ENCODE measurements at regions not wholly inside any gene's neighbourhood (a gene's known extent, or its start where the extent isn't known, plus 50 kb on each side); places are given as distances from the start of the nearest gene placed in this dataset.

DNA sequence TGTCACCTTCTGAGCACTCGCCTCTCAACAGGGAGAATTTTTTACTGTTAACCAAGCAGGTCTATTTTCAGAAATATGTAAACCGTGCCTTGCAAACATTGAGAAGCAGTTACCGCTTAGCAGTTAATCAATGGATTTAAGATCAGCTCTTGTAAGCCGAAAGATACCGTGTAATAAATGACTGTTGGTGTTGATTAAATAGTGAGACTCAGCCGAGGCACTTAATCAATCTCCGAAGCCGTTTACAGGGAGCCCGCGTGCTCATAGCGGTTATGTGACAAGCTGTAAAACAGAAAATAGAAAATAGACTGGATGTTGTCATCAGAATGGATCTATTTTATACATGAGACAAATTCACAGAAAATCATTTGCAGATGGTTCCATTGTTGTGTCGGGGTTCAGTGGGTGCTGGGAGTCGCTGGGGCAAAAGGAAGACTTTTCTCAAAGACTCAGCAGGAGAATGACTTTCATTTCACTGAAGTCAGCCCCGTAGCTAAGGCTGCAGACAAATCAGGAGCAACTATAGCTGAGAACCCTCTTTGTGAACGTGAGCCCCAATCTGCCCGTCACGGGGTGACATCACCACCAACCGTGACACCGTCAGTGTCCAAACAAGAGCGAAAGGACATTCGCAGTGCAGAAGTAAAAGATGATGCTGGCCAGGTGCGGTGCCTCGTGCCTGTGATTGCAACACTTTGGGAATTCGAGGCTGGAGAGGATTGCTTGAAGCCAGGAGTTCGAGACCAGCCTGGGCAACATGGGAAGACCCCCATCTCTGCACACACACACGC is 275.3 kb downstream of the CRLF2 start:
- Histone ChIP-seq H3K9me3 (ENCODE audit: low read length) (no peaks in the 10 kb centered on the region), H3K36me3 (ENCODE audit: insufficient read depth, low read length) (no peaks in the 10 kb centered on the region), H3K4me1 (ENCODE audit: insufficient read depth, low read length) (no peaks in the 10 kb centered on the region), H3K27ac (ENCODE audit: low read depth, low read length) (no peak overlapping the region), H3K27me3 (ENCODE audit: insufficient read depth, low read length, poor library complexity, severe bottlenecking) (no peaks in the 10 kb centered on the region), H3K4me3 (ENCODE audit: low read length) (no peak overlapping the region)
- ChIA-PET CTCF (no interaction called here), POLR2A (no interaction called here)
- DNase-seq: no peak
- no peaks in the 10 kb centered on the region for H3K4me1 Mint-ChIP-seq
- H3K4me3 Mint-ChIP-seq: no peak overlapping the region
- peaks cover 0 to 3% of the 10 kb centered on the region in 2 donors for H3K27me3 Mint-ChIP-seq
- H3K36me3 Mint-ChIP-seq: no peaks in the 10 kb centered on the region
- H3K9me3 Mint-ChIP-seq: peaks cover 0 to 9% (median 0%) of the 10 kb centered on the region in 5 donors
- no peak overlapping the region for H3K27ac Mint-ChIP-seq

DNA sequence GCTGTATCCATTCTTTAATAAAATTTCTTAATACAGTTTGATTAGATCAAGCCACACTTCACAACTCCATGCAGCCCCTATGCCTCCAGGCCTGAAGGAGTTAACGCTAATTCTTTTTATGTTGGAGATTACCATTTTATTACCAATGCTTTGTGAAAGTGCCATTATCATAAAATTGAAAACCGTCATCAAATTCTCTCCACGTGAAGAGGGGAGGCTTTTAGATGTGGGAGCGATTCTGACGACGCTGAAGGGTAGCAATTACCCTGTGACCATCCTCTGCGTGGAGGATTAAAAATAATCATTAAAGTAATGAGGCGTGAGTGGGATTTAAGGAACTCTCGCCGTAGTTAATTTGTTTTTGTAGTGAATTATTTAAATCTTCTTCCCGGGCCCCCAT is 278.8 kb downstream of the CRLF2 start:
- Histone ChIP-seq H3K27me3 (ENCODE audit: insufficient read depth, low read length, poor library complexity, severe bottlenecking) (no peaks in the 10 kb centered on the region), H3K9me3 (ENCODE audit: low read length) (no peaks in the 10 kb centered on the region), H3K4me1 (ENCODE audit: insufficient read depth, low read length) (no peaks in the 10 kb centered on the region), H3K36me3 (ENCODE audit: insufficient read depth, low read length) (no peaks in the 10 kb centered on the region), H3K4me3 (ENCODE audit: low read length) (no peak overlapping the region), H3K27ac (ENCODE audit: low read depth, low read length) (no peak overlapping the region)
- no peak for DNase-seq
- no peaks in the 10 kb centered on the region for H3K36me3 Mint-ChIP-seq
- H3K9me3 Mint-ChIP-seq: peaks cover 0 to 3% (median 0%) of the 10 kb centered on the region in 5 donors
- ChIA-PET POLR2A (no interaction called here), CTCF (no interaction called here)
- peaks cover 0 to 1% of the 10 kb centered on the region in 2 donors for H3K27me3 Mint-ChIP-seq
- H3K4me1 Mint-ChIP-seq: no peaks in the 10 kb centered on the region
- no peak overlapping the region for H3K27ac Mint-ChIP-seq
- no peak overlapping the region for H3K4me3 Mint-ChIP-seq

DNA sequence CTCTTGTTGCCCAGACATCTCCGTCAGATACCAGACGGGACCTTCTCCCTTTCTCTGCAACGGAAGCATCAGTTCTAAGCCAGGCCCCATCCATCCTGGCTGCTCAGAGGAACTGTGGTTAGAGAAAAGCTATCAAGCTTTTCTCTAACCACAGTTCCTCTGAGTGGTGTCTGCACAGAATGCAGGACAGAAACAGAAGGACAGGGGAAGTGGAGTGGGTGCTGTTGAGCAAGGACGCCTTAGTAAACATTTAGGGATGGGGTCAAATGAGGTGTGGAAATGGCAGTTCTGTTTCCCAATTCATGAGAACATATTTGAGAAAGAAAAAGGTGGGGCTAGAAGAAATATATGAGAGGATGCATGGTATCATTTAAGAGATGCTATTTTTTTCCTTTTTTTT is 283.8 kb downstream of the CRLF2 start:
- Mint-ChIP-seq H3K4me3 (no peak overlapping the region), H3K9me3 (peaks cover 0 to 3% (median 0%) of the 10 kb centered on the region in 5 donors), H3K4me1 (no peaks in the 10 kb centered on the region), H3K27ac (no peak overlapping the region), H3K27me3 (peaks cover 0 to 1% of the 10 kb centered on the region in 2 donors), H3K36me3 (no peaks in the 10 kb centered on the region)
- H3K9me3 ChIP-seq (ENCODE audit: low read length): no peaks in the 10 kb centered on the region
- CTCF ChIA-PET: no interaction called here
- no peak for DNase-seq
- no peaks in the 10 kb centered on the region for H3K36me3 ChIP-seq (ENCODE audit: insufficient read depth, low read length)
- H3K4me3 ChIP-seq (ENCODE audit: low read length): no peak overlapping the region
- POLR2A ChIA-PET: no interaction called here
- H3K27me3 ChIP-seq (ENCODE audit: insufficient read depth, low read length, poor library complexity, severe bottlenecking): no peaks in the 10 kb centered on the region
- no peaks in the 10 kb centered on the region for H3K4me1 ChIP-seq (ENCODE audit: insufficient read depth, low read length)
- H3K27ac ChIP-seq (ENCODE audit: low read depth, low read length): no peak overlapping the region

DNA sequence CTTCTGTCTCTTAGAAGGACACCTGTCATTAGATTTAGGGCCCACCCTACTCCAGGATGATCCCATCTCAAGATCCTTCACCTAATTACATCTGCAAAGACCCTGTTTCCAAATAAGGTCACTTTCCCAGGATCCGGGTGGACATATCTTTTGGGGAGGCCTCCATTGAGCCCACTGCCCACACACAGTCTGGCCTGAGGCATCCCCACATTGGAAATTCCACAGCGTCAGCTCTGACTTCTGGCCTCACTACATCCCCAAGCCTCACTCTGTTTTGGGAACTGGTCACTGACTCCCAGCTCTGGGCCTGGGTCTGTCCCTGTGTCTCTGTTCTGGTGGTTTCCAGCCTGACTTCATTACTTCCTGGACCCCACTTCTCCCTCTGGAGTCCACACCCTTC is 285.5 kb downstream of the CRLF2 start:
- ChIA-PET POLR2A (no interaction called here), CTCF (no interaction called here)
- H3K4me1 ChIP-seq (ENCODE audit: insufficient read depth, low read length): no peaks in the 10 kb centered on the region
- H3K4me3 Mint-ChIP-seq: no peak overlapping the region
- H3K27ac ChIP-seq (ENCODE audit: low read depth, low read length): no peak overlapping the region
- H3K4me3 ChIP-seq (ENCODE audit: low read length): no peak overlapping the region
- no peaks in the 10 kb centered on the region for H3K36me3 ChIP-seq (ENCODE audit: insufficient read depth, low read length)
- H3K9me3 Mint-ChIP-seq: peaks cover 0 to 3% (median 0%) of the 10 kb centered on the region in 5 donors
- peaks cover 0 to 1% of the 10 kb centered on the region in 2 donors for H3K27me3 Mint-ChIP-seq
- H3K9me3 ChIP-seq (ENCODE audit: low read length): no peaks in the 10 kb centered on the region
- no peaks in the 10 kb centered on the region for H3K36me3 Mint-ChIP-seq
- no peak overlapping the region for H3K27ac Mint-ChIP-seq
- H3K4me1 Mint-ChIP-seq: no peaks in the 10 kb centered on the region
- H3K27me3 ChIP-seq (ENCODE audit: insufficient read depth, low read length, poor library complexity, severe bottlenecking): no peaks in the 10 kb centered on the region
- no peak for DNase-seq

DNA sequence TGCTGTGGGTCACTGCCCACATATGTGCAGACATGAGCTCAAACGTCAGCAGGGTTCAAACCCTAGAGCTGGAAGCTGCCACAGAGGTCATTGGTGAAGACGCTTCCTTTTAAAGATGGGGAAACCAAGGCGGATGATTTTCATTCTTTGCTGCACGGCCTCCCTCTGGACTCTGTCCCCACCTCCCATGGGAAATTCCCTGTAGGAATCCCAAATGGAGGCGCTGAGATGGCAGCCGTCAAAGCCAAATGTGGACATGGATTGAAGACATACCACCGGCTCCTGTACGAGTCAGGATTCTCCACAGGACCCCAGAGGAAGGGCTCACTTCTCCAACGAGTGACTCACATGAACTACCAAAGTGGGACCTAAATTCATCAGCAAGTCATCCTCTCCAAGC is 286.4 kb downstream of the CRLF2 start:
- H3K9me3 Mint-ChIP-seq: peaks cover 0 to 2% (median 0%) of the 10 kb centered on the region in 5 donors
- no peaks in the 10 kb centered on the region for H3K36me3 Mint-ChIP-seq
- peaks cover 0 to 1% of the 10 kb centered on the region in 2 donors for H3K27me3 Mint-ChIP-seq
- no peak for DNase-seq
- ChIA-PET CTCF (no interaction called here), POLR2A (no interaction called here)
- Histone ChIP-seq H3K4me1 (ENCODE audit: insufficient read depth, low read length) (no peaks in the 10 kb centered on the region), H3K27me3 (ENCODE audit: insufficient read depth, low read length, poor library complexity, severe bottlenecking) (no peaks in the 10 kb centered on the region), H3K9me3 (ENCODE audit: low read length) (no peaks in the 10 kb centered on the region), H3K4me3 (ENCODE audit: low read length) (no peak overlapping the region), H3K36me3 (ENCODE audit: insufficient read depth, low read length) (no peaks in the 10 kb centered on the region), H3K27ac (ENCODE audit: low read depth, low read length) (no peak overlapping the region)
- no peaks in the 10 kb centered on the region for H3K4me1 Mint-ChIP-seq
- no peak overlapping the region for H3K27ac Mint-ChIP-seq
- no peak overlapping the region for H3K4me3 Mint-ChIP-seq

DNA sequence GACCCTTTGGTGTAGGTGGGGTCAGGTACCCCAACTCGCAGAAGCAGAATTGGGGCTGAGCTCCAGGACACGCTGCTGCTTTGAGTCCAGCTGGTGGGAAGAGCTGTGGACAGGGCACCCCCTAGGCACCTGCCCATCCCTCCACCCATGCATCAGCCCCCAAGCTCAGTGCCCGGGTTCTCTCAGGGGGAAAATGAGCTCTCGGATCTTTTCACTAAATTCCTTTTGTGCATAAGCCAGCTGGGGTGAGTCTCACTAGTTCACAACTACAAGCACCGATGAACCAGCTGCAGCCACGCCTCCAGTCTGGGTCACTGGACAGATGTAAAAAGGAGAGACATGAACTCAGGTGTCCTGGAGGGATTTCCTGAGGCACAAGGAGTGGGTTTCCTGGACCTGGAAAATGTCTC is 286.8 kb downstream of the CRLF2 start:
- no peak for DNase-seq
- Mint-ChIP-seq H3K36me3 (no peaks in the 10 kb centered on the region), H3K4me3 (no peak overlapping the region)

DNA sequence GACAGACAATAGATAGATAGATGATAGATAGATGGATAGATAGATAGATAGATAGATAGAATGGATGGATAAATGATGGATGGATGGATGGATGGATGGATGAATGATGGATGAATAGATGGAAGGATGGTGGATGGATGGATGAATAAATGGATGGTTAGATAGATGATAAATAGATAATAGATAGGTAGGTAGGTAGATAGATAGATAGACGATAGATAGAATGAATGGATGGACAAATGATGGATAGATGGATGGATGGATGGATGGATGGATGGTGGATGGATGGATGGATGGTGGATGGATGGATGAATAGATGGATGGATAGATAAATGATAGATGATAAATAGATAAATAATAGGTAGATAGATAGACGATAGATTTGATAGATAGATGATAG is 287.4 kb downstream of the CRLF2 start:
- H3K4me1 Mint-ChIP-seq: no peaks in the 10 kb centered on the region
- H3K27ac Mint-ChIP-seq: no peak overlapping the region
- ChIA-PET CTCF (no interaction called here), POLR2A (no interaction called here)
- H3K27ac ChIP-seq (ENCODE audit: low read depth, low read length): no peak overlapping the region
- no peaks in the 10 kb centered on the region for H3K9me3 ChIP-seq (ENCODE audit: low read length)
- DNase-seq: no peak
- H3K4me3 ChIP-seq (ENCODE audit: low read length): no peak overlapping the region
- no peaks in the 10 kb centered on the region for H3K27me3 Mint-ChIP-seq
- H3K9me3 Mint-ChIP-seq: peaks cover 0 to 4% (median 0%) of the 10 kb centered on the region in 5 donors
- H3K4me1 ChIP-seq (ENCODE audit: insufficient read depth, low read length): no peaks in the 10 kb centered on the region
- H3K36me3 Mint-ChIP-seq: no peaks in the 10 kb centered on the region
- no peaks in the 10 kb centered on the region for H3K27me3 ChIP-seq (ENCODE audit: insufficient read depth, low read length, poor library complexity, severe bottlenecking)
- no peaks in the 10 kb centered on the region for H3K36me3 ChIP-seq (ENCODE audit: insufficient read depth, low read length)
- H3K4me3 Mint-ChIP-seq: no peak overlapping the region

More for the DNA sequence above, 286.8 kb downstream of the CRLF2 start:
- Histone ChIP-seq H3K4me3 (ENCODE audit: low read length) (no peak overlapping the region), H3K27me3 (ENCODE audit: insufficient read depth, low read length, poor library complexity, severe bottlenecking) (no peaks in the 10 kb centered on the region), H3K36me3 (ENCODE audit: insufficient read depth, low read length) (no peaks in the 10 kb centered on the region), H3K27ac (ENCODE audit: low read depth, low read length) (no peak overlapping the region), H3K4me1 (ENCODE audit: insufficient read depth, low read length) (no peaks in the 10 kb centered on the region), H3K9me3 (ENCODE audit: low read length) (no peaks in the 10 kb centered on the region)
- Mint-ChIP-seq H3K4me1 (no peaks in the 10 kb centered on the region), H3K27me3 (no peaks in the 10 kb centered on the region), H3K9me3 (no peaks in the 10 kb centered on the region), H3K27ac (no peak overlapping the region)
- POLR2A ChIA-PET: no interaction called here
- CTCF ChIA-PET: no interaction called here

DNA sequence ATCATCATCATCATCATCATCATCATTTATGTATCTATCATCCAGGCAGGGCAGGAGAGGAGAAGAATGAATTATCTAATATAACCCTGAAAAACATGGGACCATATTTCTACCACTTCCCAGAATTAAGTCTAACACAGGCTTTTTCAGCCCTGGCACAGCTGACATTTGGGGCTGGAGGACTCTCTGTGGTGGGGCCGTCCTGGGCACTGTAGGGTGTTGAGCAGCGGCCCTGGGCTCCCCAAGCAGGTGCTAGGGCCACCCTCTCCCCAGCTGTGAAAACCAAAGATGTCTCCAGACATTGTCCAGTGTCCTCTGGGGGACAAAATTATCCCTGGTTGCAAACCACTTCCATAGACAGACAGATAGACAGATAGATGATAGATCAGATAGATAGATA is 288.4 kb downstream of the CRLF2 start:
- H3K4me3 Mint-ChIP-seq: no peak overlapping the region
- peaks cover 0 to 5% (median 3%) of the 10 kb centered on the region in 5 donors for H3K9me3 Mint-ChIP-seq
- H3K36me3 Mint-ChIP-seq: no peaks in the 10 kb centered on the region
- no peak overlapping the region for H3K27ac Mint-ChIP-seq
- POLR2A ChIA-PET: no interaction called here
- Histone ChIP-seq H3K4me3 (ENCODE audit: low read length) (no peak overlapping the region), H3K27ac (ENCODE audit: low read depth, low read length) (no peak overlapping the region), H3K36me3 (ENCODE audit: insufficient read depth, low read length) (no peaks in the 10 kb centered on the region), H3K27me3 (ENCODE audit: insufficient read depth, low read length, poor library complexity, severe bottlenecking) (no peaks in the 10 kb centered on the region), H3K4me1 (ENCODE audit: insufficient read depth, low read length) (no peaks in the 10 kb centered on the region), H3K9me3 (ENCODE audit: low read length) (no peaks in the 10 kb centered on the region)
- H3K27me3 Mint-ChIP-seq: no peaks in the 10 kb centered on the region
- CTCF ChIA-PET: no interaction called here
- DNase-seq: no peak
- no peaks in the 10 kb centered on the region for H3K4me1 Mint-ChIP-seq
